Thyroid gland (tissue), 4 donors: ENCODE measurements at regions not wholly inside any gene's neighbourhood (a gene's known extent, or its start where the extent isn't known, plus 50 kb on each side); places are given as distances from the start of the nearest gene placed in this dataset.
"Not testable (repeated sequence)": the region's sequence is repeated elsewhere in the genome, so short reads cannot be mapped to it uniquely, and the experiment has no call there.

ENCODE experiments used
- DNase-seq, 2 donors: peaks; one replicate each; pipeline ENCODE4 v3.0.0-alpha.2; 2019
- H3K27ac ChIP-seq, 3 donors: fragments of 200-600 bp; sonication (generic); 1 replicate in 2 of 3; 2 replicates in 1 of 3; pipeline ENCODE4 v1.5.1; 2016 to 2019; ENCODE audit warnings: mild to moderate bottlenecking in 1 of 3, moderate library complexity in 1 of 3
- H3K27me3 ChIP-seq: fragments of 200-600 bp; sonication (generic); one replicate; pipeline ENCODE4 v1.5.1; 2019
- H3K36me3 ChIP-seq, 2 donors: fragments of 200-600 bp; sonication (generic); one replicate each; pipeline ENCODE4 v1.5.1; 2016 to 2019
- H3K4me1 ChIP-seq, 2 donors: fragments of 200-600 bp; sonication (generic); one replicate each; pipeline ENCODE4 v1.5.1; 2017 to 2019
- H3K4me3 ChIP-seq, 3 donors: fragments of 200-600 bp; sonication (generic); replicated peaks in 1 of 3; 1 replicate in 2 of 3; 2 replicates in 1 of 3; pipeline ENCODE4 v1.5.1; 2016; ENCODE audit warnings: mild to moderate bottlenecking in 1 of 3
- H3K9me3 ChIP-seq: fragments of 200-600 bp; sonication (generic); one replicate; pipeline ENCODE4 v1.5.1; 2017
- CTCF ChIP-seq, 6 experiments: fragments of 200-600 bp in 3 of 6; fragments of 450-650 bp in 3 of 6; sonication (generic) in 3 of 6; IDR thresholded peaks; one replicate each; pipeline ENCODE4 v1.5.1; 2016 to 2019; ENCODE audit warnings: antibody characterized with exemption in 6 of 6, mild to moderate bottlenecking in 2 of 6, inconsistent platforms in 1 of 6, moderate library complexity in 1 of 6
- POLR2A ChIP-seq, 2 donors: fragments of 450-650 bp; IDR thresholded peaks; one replicate each; pipeline ENCODE4 v1.6.1; 2017; ENCODE audit warnings: antibody characterized with exemption in 2 of 2, mild to moderate bottlenecking in 2 of 2, moderate library complexity in 1 of 2
- WGBS, 2 donors: methylation state at CpG; one replicate each; pipeline ENCODE4 v1.1.5; 2017; 5-methylcytosine and 5-hydroxymethylcytosine counted together
- intact Hi-C: fragments of 100-400 bp; cut with DNase I; formaldehyde crosslinking; loops from one replicate; pipeline ENCODE4 v1.15.1; 2023

GRCh38 chr20:41686961-41687360 lies 68.8 kb upstream of the CHD6 start:
- H3K27ac ChIP-seq, result no peak overlapping the region
- intact Hi-C loops, result no loop called here
- H3K9me3 ChIP-seq, result no peaks in the 10 kb centered on the region
- H3K4me3 ChIP-seq, result no peak overlapping the region
- DNase-seq, result no peak
- TF ChIP-seq POLR2A (IDR thresholded peaks at IDR 0.05) (no peak), CTCF (IDR thresholded peaks at IDR 0.05) (no peak)
- no peaks in the 10 kb centered on the region for H3K36me3 ChIP-seq
- 98% methylated on average over 6 of the region's 6 CpGs for WGBS, 2 donors
- H3K27me3 ChIP-seq, result no peaks in the 10 kb centered on the region
- no peaks in the 10 kb centered on the region for H3K4me1 ChIP-seq

- intact Hi-C loops, H3K27me3 ChIP-seq, DNase-seq, H3K4me3 ChIP-seq, H3K4me1 ChIP-seq, H3K36me3 ChIP-seq, H3K9me3 ChIP-seq, H3K27ac ChIP-seq: not testable (repeated sequence)
- WGBS, 2 donors, result 67 to 69% methylated on average over 4 of the region's 4 CpGs
These were observed 67.0 kb upstream of the CHD6 start for GRCh38 chr20:41685145-41685544.

GRCh38 chr20:41678799-41679198 lies 60.6 kb upstream of the CHD6 start:
- Histone ChIP-seq H3K9me3 (no peaks in the 10 kb centered on the region), H3K36me3 (no peaks in the 10 kb centered on the region), H3K4me3 (no peak overlapping the region), H3K27me3 (no peaks in the 10 kb centered on the region), H3K27ac (no peak overlapping the region), H3K4me1 (no peaks in the 10 kb centered on the region)
- intact Hi-C loops, result no loop called here
- DNase-seq, result no peak
- TF ChIP-seq POLR2A (IDR thresholded peaks at IDR 0.05) (no peak), CTCF (IDR thresholded peaks at IDR 0.05) (no peak)
- 95 to 97% methylated on average over 2 of the region's 2 CpGs for WGBS, 2 donors

- Histone ChIP-seq H3K27me3 (no peaks in the 10 kb centered on the region), H3K4me1 (no peaks in the 10 kb centered on the region), H3K4me3 (no peak overlapping the region), H3K9me3 (no peaks in the 10 kb centered on the region), H3K27ac (no peak overlapping the region), H3K36me3 (no peaks in the 10 kb centered on the region)
- TF ChIP-seq CTCF (IDR thresholded peaks at IDR 0.05), result no peak
- TF ChIP-seq POLR2A (IDR thresholded peaks at IDR 0.05), result no peak
- intact Hi-C loops, result no loop called here
- WGBS, 2 donors, result 88 to 89% methylated on average over 2 to 3 of the region's 3 CpGs
- DNase-seq, result no peak
These were observed 54.1 kb upstream of the CHD6 start for GRCh38 chr20:41672282-41672681.

- no peak for TF ChIP-seq CTCF (IDR thresholded peaks at IDR 0.05)
- no peak for TF ChIP-seq POLR2A (IDR thresholded peaks at IDR 0.05)
- Histone ChIP-seq H3K4me1 (no peaks in the 10 kb centered on the region), H3K27me3 (no peaks in the 10 kb centered on the region), H3K4me3 (no peak overlapping the region), H3K27ac (no peak overlapping the region), H3K36me3 (no peaks in the 10 kb centered on the region), H3K9me3 (no peaks in the 10 kb centered on the region)
- WGBS, 2 donors, result 74 to 77% methylated on average over 6 of the region's 6 CpGs
- DNase-seq, result no peak
- intact Hi-C loops, result no loop called here
These were observed 53.0 kb upstream of the CHD6 start for GRCh38 chr20:41671143-41671542.

GRCh38 chr20:41670631-41671030 lies 52.5 kb upstream of the CHD6 start:
- WGBS, 2 donors, result 66 to 69% methylated on average over 6 of the region's 6 CpGs
- H3K4me1 ChIP-seq, result no peaks in the 10 kb centered on the region
- intact Hi-C loops, result no loop called here
- H3K27me3 ChIP-seq, result no peaks in the 10 kb centered on the region
- TF ChIP-seq CTCF (IDR thresholded peaks at IDR 0.05) (no peak), POLR2A (IDR thresholded peaks at IDR 0.05) (no peak)
- no peaks in the 10 kb centered on the region for H3K36me3 ChIP-seq
- no peak overlapping the region for H3K4me3 ChIP-seq
- H3K27ac ChIP-seq, result no peak overlapping the region
- no peaks in the 10 kb centered on the region for H3K9me3 ChIP-seq
- no peak for DNase-seq
